Stimulated activated CD4-positive, alpha-beta T cell treated with anti-CD3 and anti-CD28 coated beads, Interleukin-12 subunit alpha, Interleukin-12 subunit beta, amount 100 ng/mL, for 24 hours (primary cell): ENCODE measurements at regions not wholly inside any gene's neighbourhood (a gene's known extent, or its start where the extent isn't known, plus 50 kb on each side); places are given as distances from the start of the nearest gene placed in this dataset.
"Not testable (repeated sequence)": the region's sequence is repeated elsewhere in the genome, so short reads cannot be mapped to it uniquely, and the experiment has no call there.

Source experiments
- DNase-seq, 2 experiments: peaks; one replicate each; pipeline ENCODE4 v3.0.0-alpha.2; 2020; ENCODE audit warnings: low read depth in 2 of 2

- no peak for DNase-seq
These were observed 66.8 kb upstream of the ATXN1 start for GRCh38 chr6:16828058-16828457.

- no peak for DNase-seq
These were observed 66.4 kb upstream of the ATXN1 start for GRCh38 chr6:16827627-16828026.

GRCh38 chr6:16825784-16826183 is 64.5 kb upstream of the ATXN1 start:
- no peak for DNase-seq

GRCh38 chr6:16824845-16825685 is 63.8 kb upstream of the ATXN1 start:
- no peak for DNase-seq

GRCh38 chr6:16823718-16824352 is 62.6 kb upstream of the ATXN1 start:
- DNase-seq, result no peak

- DNase-seq, result no peak
These were observed 61.9 kb upstream of the ATXN1 start for GRCh38 chr6:16822975-16823717.

- DNase-seq, result no peak
These were observed 61.3 kb upstream of the ATXN1 start for GRCh38 chr6:16822529-16822928.

GRCh38 chr6:16821834-16822264 is 60.6 kb upstream of the ATXN1 start:
- no peak for DNase-seq

GRCh38 chr6:16820262-16820661 is 59.0 kb upstream of the ATXN1 start:
- not testable (repeated sequence) for DNase-seq

GRCh38 chr6:16819752-16820151 is 58.5 kb upstream of the ATXN1 start:
- DNase-seq, result no peak

- DNase-seq, result no peak
These were observed 57.8 kb upstream of the ATXN1 start for GRCh38 chr6:16818992-16819626.

GRCh38 chr6:16817594-16817993 is 56.3 kb upstream of the ATXN1 start:
- DNase-seq, result no peak

- DNase-seq, result no peak
These were observed 55.6 kb upstream of the ATXN1 start for GRCh38 chr6:16816891-16817290.

- DNase-seq, result no peak
These were observed 51.7 kb upstream of the ATXN1 start for GRCh38 chr6:16812993-16813392.

GRCh38 chr6:16811277-16811979 is 50.2 kb upstream of the ATXN1 start:
- DNase-seq, result no peak
